ENCODE measurements at regions not wholly inside any gene's neighbourhood (a gene's known extent, or its start where the extent isn't known, plus 50 kb on each side); places are given as distances from the start of the nearest gene placed in this dataset.
"Not testable (repeated sequence)": the region's sequence is repeated elsewhere in the genome, so short reads cannot be mapped to it uniquely, and the experiment has no call there.

- no peak for ATAC-seq
Observed at GRCh38 chr4:24236532-24236931, 346.7 kb upstream of the PPARGC1A start.

GRCh38 chr4:24236120-24236519 is 346.3 kb upstream of the PPARGC1A start:
- ATAC-seq: no peak

DNA sequence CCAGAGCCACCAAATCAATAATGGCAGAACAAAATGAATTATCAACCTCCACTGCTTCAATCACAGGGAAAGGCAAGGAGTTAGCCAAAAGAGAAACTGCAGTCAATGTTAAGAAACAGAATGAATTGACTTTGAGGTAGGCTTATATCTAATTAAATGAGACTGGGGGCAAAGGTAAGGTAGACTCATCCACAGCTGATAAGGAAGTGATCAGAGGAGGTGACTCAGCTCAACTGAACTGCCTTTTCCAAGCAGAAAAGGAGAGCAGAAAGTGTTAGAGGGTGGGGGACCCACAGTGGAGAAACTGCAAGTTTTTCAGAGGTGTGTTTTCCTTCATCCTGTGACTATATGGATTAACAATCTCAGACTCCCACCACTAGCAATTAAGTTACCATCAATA is 345.8 kb upstream of the PPARGC1A start:
- ATAC-seq: no peak

- no peak for ATAC-seq
Observed at GRCh38 chr4:24234288-24234848, 344.5 kb upstream of the PPARGC1A start.

DNA sequence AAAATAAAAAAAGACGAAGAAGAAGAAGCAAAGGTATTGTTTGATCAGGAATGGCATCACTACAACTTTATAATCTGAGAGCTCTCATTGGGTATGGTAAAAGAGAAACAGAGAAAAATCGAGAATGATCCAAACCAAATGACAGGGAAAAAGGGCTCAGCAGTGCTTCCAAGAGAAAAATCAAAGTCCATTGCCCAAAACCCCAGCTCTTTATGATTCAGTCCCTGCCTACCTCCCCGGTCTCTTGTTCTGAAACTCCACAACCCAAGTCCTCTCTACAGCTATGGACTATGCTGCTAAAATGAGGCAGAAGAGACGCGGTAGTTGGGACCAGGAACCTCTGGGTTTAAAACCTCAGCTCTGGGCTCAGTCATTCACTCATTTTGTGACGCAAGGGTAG is 341.1 kb upstream of the PPARGC1A start:
- no peak for ATAC-seq

- no peak for ATAC-seq
Observed at GRCh38 chr4:24229978-24230377, 340.1 kb upstream of the PPARGC1A start.

GRCh38 chr4:24228692-24229091 is 338.8 kb upstream of the PPARGC1A start:
- ATAC-seq: no peak

DNA sequence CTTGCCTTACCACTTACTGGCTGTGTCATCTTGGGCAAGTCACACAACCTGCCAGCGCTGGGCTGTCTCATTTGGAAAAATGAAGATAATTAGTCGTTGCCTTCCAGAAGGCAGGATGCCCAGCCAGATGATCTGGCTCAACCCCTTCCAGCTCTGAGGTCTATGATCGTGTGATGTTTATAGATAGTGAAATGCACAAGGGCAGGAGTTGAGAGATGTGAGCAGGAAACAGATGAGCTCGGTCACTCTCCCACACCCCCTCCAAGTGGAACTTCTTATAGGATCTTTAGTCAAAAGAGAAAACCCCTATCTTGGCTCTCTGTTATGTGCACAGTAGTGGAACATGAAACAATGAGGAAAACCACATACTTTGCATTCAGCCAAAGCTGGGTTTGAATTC is 336.8 kb upstream of the PPARGC1A start:
- ATAC-seq: no peak

DNA sequence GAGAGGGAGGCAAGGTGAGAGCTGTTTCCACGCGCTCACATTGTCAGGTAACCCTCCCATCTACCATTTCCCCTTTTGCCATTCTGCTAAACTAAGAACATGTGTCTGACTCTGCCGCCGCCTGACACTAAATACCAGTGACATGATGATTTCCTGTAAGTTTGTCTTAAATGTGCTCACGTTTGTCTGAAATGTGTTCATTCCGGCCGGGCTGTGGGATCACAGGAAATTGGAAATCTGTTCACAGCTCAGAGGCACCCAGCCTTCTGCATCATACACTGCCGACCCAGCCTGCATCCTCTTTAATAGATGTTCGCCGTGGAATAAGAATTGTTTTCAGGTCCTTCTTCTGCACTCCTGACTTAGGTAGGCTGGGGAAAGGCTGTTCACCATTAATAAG is 336.2 kb upstream of the PPARGC1A start:
- ATAC-seq: no peak

- ATAC-seq: no peak
Observed at GRCh38 chr4:24224446-24224845, 334.6 kb upstream of the PPARGC1A start.

DNA sequence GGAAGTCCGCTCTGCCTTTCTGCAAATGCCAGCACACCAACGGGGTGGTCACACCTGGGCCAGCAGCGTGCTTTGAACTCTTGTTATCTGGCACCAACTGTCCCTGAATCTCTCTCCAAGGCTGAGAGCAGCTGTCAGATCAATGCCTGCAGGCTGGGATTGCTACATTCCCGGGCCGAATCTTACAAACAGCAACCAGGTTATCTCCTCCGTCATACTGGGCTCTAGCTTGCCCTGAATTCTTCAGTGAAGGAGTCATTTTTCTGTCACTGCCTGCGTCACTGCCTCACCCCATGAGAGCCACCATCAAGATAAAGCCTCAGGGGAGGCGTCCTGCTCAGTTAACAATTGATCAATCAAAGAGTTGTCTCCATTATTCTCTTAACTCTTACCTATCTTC is 329.4 kb upstream of the PPARGC1A start:
- ATAC-seq: no peak

DNA sequence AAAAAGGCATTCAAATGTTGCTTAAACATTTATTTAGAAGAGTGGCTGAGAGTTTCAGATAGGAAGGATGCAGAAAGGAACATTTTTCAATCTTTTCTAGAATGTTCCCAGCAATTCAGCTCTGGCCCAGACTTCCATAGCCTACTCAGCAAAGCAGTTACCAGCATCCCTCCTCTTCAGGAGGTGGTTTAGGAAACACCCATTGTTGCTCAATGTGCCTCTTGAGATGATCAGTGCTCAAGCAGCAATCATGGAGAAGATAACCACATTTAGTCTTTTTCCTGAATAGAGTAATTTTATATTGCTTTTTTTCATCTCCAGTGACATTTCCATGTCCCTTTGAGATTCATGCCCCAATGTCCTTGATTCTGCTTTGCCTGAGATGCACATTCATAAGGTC is 328.7 kb upstream of the PPARGC1A start:
- ATAC-seq: no peak

DNA sequence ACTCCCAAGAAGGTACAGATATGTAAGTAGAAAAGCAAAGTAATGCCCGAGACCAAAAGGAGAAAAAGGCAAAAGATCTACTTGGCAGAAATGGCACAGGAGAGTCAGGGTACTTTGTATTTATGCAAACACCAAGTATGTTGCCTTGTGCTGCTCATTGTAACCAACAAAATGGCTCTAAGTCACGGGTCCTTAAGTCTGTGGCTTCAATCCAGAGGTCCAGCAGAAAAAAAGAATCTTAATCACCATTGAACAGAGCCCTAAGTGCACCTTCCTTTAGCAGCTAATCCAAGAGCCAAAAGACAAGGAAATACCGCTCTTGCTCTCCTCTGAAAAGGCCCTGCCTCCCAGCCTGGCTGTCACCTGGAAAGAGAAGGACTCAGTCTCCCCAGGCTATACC is 324.9 kb upstream of the PPARGC1A start:
- no peak for ATAC-seq

- no peak for ATAC-seq
Observed at GRCh38 chr4:24213961-24214360, 324.1 kb upstream of the PPARGC1A start.

DNA sequence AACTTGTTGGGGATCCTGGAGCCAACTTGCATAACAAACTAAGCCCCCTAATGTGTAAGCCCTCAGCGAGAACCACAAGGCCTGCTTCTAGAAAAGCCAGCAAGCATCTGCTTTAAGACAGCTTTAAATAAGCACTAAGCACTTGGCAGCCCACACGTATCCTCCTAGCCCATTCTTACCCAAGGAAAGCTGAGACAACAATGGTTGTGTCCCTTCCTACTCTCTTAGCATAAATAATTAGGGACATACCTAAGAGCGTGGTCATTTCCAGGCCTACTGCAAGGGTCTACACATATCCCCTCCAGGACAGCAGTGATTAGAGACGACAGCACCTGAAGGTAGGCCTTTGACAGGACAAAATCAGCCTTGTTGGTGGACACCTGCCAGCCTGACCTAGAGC is 322.8 kb upstream of the PPARGC1A start:
- ATAC-seq: no peak

DNA sequence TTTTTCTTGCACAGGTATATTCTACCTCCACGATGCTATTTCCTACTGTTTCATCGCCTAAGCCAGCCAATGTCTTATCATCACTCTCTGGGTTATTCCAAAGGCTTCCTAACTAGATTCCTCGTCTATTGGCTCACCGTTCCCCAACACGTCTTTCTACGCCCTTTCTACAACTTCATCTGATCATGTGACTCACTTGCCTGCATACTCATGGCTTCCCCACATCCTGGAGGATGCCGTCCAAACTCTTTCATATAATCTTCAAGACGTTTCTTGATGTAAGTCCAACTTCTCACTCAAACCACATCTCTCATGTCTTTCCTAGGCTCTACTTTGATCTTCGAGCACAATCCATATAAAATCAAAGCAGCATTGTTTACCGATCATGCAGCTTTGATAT is 322.0 kb upstream of the PPARGC1A start:
- no peak for ATAC-seq

GRCh38 chr4:24210332-24210902 is 320.6 kb upstream of the PPARGC1A start:
- ATAC-seq: no peak

GRCh38 chr4:24209906-24210305 is 320.1 kb upstream of the PPARGC1A start:
- no peak for ATAC-seq

GRCh38 chr4:24209131-24209530 is 319.3 kb upstream of the PPARGC1A start:
- no peak for ATAC-seq

DNA sequence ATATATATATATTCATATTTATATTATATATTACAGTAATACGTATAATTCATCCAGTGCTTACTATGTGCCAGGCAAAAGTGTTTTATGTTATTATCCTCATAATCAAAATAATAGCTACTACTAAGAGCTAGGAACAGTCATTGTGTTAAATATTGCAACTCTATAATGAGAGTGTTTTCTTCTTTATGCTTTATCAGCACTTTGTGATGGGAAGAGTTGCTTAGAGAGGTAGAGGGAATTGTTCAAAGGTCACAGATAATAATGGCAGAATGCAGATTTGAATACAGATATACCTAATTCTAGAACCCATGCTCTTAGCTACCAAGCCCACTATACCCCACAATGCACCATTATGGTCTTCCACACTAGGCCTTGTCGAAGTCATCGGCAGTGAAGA is 318.8 kb upstream of the PPARGC1A start:
- no peak for ATAC-seq

GRCh38 chr4:24204708-24205107 is 314.9 kb upstream of the PPARGC1A start:
- ATAC-seq: not testable (repeated sequence)

- no peak for ATAC-seq
Observed at GRCh38 chr4:24203926-24204325, 314.1 kb upstream of the PPARGC1A start.

GRCh38 chr4:24202579-24202978 is 312.7 kb upstream of the PPARGC1A start:
- no peak for ATAC-seq

- ATAC-seq: no peak
Observed at GRCh38 chr4:24197955-24198354, 308.1 kb upstream of the PPARGC1A start.

- no peak for ATAC-seq
Observed at GRCh38 chr4:24196785-24197184, 306.9 kb upstream of the PPARGC1A start.
